HS-5 (cell line): ENCODE measurements at regions not wholly inside any gene's neighbourhood (a gene's known extent, or its start where the extent isn't known, plus 50 kb on each side); places are given as distances from the start of the nearest gene placed in this dataset.

ENCODE experiments used
- DNase-seq: peaks from one replicate; pipeline ENCODE4 v3.0.0-alpha.2; 2012; ENCODE audit warnings: low read depth

DNA sequence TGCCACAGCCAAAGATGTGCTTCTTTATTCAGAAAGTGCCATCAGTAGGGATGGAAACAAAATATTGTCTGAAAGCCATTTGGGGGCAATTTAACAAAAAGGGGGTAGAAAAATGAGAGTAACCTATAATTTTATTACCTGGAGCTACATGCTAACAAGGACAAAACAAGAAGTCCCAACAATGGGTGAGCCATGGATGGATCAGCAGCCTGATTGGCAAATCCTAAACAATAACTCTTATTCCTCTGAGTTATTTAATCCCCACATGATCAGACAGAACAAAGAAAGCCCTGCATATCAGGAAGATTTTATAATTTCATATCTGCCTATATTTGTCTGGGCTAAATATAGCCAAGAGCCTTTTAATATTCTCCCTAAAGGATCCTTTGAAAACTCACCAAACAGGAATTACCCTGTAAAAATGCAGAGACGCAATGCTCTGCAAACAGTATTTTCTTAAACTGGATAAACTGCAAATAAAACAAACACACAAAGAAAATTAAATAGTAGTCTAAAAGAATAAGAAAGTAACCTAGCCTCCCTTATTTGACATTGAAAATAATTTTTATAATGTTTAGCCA lies 483.4 kb downstream of the ZNF608 start:
- no peak for DNase-seq

DNA sequence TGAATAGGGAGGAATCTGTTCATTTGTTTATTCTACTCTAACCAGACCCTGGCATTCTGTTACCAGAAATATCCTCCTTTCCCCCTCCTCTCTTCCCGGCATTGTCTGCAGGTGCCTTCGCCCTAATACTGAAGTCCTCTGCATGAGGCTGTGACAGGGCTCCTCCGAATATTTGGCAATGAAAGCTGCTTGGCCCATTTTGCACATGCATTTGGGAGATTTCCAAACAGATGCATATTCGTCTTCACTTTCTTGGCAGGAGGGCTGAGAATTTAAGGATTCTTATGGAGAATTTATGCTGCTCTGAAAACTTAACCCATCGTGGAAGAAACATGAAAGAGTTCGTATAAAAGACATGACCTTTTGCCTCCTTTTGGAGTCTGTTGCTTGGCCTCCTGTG lies 484.0 kb downstream of the ZNF608 start:
- no peak for DNase-seq

DNA sequence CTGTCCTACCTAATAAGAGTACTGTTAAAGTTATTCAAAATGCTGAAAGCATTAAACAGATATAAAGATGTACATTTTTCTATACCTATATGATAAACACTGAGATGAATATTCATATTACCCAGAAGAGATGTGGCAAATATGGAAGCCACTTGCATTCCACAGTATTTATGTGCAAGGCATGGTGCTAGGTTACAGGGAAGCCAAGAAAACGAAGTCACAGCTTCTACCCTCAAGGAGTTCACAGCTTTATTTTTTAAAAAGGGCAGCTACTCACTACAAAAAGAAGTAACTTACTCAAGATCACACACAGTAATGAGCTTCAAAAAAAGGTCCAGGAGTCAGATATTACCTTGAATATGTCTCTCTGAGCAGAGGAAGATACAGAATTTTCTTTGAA lies 484.6 kb downstream of the ZNF608 start:
- no peak for DNase-seq

DNA sequence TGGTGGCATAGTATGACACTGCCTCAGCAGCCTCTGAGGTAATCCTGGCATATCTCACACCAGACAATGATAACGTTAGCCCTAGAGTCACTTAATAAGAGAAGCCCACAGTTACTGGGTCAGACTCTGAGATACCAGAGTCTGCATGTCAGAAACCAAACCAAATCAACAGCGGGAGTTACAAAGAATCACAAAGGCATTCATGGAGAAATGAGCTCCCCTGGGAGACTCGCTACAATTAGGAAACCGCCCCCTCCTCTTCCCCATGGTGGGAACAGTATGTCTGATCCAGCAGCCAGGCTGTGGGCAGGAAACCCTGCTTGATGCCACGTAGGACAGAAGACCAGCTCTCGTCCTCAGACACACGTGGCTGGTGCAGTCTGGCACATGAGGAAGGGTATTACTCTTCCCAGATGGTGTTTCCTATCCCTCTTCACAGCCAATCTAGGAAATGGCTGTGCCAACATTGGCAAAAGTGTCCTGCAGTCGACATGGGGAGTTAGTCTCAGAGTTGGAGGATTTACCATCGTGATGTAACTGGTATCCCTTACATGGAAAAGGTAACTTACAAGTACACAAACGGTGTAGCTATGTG lies 485.4 kb downstream of the ZNF608 start:
- no peak for DNase-seq

DNA sequence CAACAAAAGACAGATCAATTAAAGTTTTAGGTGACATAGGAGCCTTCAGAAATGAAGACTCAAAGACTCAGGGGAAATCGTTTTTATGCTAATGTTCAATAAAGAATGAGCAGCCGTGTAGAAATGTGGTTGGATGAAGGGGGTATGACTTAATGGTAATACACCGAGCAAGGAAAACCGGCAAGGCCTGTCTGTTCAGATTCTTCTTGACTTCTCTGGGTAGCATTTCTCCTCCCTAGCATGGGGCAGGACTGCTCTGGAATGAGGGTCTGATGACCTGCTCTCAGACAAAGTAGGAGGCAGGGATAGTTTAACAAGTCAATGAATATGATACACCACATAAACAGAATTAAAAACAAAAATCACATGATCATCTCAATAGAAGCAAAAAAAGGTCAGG lies 487.4 kb downstream of the ZNF608 start:
- DNase-seq = no peak

DNA sequence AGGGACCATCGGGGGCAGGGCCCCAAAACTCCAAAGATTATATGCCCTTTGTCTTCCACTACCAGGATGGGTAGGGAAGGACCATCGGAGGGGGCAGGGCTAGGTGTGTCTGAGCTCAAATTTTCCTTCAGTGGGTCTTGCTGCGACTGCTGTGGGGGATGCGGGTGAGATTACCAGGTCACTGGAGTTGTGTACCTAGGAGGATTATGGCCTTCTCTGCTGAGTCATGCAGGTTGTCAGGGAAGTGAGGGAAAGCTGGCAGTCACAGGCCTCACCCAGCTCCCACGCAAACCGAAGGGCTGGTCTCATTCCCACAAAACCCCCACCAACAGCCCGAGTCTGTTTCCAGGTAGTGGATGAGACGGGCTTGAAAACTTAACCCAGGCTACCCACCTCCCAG lies 489.4 kb downstream of the ZNF608 start:
- DNase-seq = no peak

DNA sequence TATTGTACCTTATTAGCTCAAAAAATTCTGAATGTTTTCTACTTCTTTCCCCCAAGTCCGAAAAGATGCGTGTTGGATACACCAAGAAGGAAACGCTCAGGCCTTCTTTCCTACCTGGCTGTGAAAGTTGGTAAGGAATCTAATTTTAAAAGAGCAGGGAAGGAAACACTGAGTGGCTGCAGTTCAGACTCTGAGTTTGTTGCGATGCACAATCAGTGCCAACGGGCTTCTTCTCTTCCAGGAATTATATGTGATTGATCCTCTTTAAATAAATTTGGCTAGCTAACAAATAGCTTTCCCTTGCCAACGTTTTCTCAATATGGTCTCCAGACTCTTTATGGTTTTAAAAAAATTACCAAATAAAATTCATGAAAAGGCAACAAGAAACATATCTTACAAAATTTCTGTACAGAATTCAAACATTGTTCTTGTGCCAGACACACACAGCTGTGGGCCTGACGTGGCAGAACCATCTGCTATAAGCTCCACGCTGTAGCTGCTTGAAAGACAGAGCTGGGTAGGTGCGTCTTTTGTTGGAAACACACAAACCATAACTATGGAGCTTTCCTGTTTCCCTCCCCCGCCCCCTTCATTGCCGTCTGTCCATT lies 493.1 kb downstream of the ZNF608 start:
- DNase-seq = no peak

DNA sequence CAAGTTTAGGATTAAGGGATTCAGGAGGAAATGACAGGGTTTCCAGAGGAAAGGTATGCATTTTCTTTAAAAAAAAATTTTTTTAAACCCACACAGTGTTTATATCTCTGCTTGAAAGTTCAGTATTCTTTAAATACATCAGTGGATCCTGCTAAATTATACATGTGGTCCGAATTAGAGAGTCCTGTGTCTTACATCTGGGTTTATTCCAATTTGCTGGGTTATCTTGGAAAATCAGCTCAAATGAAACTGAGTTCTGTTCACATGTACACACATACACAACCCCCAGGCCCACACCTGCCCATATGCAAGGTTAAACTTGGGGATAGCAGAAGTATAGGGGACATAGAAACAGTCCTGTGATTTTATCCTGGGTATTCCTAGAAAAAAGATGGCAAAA lies 493.7 kb downstream of the ZNF608 start:
- no peak for DNase-seq

DNA sequence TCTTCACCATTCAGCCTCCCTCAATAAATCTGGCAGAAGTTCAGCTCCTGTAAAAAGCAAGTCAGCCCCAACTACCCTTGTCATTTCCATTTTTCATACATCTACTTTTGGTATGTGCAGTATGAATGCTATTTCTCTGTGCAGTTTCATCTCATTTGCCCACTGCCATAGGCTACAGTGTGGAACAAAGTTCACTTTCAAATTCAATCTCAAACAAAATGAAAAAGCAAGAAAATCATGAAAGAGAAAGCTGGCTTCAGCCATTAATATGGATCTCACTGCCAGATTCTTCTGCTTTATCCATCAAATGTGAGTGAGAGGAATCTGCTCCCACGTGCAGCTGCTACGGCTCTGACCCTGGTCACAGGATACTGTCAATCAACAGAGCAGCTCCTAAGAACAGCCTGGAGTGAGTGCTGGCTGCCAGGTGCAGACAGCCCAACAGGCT lies 494.2 kb downstream of the ZNF608 start:
- DNase-seq = no peak

DNA sequence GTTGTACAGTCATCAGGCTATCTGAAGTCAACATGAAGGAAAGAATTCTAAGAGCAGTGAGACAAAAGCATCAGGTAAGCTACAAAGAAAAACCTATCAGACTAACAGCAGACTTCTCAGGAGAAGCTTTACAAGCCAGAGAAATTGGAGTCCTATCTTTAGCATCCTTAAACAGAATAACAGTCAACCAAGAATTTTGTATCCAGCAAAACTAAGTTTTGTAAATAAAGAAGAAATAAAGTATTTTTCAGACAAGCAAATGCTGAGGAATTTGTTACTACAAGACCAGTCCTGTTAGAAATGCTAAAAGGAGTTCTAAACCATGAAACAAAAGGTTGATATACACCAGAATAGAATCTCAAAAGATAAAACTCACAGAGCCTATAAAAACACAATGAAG lies 501.2 kb downstream of the ZNF608 start:
- no peak for DNase-seq

DNA sequence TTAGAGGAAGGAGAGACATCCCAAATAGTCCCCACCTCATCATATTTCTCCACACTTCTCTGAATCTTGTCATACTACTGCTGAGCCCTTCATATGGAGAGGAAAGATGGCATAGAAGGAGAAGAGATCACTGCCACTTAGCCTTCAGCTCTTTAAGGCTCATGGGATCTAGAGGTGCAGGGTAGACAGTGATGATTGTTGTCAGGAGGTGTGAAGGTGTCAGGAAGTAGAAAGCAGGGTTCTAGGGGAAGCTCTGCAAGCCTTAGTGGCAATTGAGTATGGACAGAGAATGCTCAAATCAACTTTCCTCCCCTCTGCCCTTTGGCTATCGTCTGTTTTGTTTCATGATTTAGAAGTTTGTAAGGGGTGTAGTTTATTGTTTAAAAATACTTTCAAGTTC lies 505.7 kb downstream of the ZNF608 start:
- DNase-seq = no peak

DNA sequence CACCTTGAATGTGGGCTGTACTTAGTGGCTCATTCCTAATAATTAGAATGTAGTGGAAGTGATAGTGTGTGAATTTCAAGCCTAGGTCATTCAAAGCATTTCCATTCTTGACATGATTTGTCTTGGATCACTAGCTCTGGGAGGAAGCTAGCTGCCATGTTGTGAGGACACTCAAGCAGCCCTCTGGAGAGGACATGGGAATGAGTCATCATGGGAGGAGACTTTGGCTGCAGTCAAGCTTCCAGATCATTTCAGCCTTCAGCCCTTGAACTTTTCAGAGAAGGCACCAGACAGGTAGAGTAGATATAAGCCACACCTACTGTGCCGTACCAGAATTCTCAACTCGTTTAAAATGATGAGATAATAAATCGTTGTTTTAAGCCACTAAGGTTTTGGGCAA lies 506.9 kb downstream of the ZNF608 start:
- no peak for DNase-seq

DNA sequence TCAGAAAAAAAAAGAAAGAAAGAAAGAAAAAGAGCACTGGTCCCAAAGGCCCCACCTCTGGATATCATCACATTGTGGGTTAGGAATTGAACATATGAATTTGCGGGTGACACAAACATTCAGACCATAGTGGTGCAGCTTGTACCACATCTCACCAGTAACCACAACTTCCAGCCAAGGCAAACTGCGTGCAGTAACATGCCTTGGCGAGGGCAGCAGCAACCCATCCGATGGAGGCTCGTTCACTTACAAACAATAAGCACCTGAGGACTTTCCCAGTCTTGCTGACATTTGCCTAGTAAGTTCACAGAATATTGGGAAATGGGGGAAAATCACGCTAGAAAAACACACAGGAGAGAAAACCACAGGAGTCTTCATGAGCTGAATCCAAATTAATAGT lies 508.1 kb downstream of the ZNF608 start:
- no peak for DNase-seq

DNA sequence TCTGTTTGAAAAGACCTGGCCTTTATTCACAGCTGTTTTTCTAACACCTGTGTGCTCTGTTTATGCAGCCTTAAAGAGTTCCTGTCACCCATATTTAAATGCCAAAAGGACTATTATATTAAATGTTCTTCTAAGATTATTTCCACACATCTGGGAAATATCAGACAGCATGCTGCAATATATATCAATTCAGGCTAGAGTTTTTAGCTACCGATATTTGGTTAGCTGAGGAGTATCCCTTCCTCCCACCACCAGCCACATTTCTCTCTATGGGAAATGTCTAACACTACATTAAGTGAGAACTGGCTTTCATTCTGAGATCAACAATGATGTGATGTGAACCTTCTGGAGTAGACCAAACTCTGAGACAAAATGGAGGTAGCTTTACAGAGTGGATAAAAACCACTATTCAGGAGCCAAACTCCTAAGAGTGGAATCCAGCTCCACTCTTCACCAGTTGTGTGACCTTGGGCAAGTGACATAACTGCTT lies 509.2 kb downstream of the ZNF608 start:
- DNase-seq = no peak

DNA sequence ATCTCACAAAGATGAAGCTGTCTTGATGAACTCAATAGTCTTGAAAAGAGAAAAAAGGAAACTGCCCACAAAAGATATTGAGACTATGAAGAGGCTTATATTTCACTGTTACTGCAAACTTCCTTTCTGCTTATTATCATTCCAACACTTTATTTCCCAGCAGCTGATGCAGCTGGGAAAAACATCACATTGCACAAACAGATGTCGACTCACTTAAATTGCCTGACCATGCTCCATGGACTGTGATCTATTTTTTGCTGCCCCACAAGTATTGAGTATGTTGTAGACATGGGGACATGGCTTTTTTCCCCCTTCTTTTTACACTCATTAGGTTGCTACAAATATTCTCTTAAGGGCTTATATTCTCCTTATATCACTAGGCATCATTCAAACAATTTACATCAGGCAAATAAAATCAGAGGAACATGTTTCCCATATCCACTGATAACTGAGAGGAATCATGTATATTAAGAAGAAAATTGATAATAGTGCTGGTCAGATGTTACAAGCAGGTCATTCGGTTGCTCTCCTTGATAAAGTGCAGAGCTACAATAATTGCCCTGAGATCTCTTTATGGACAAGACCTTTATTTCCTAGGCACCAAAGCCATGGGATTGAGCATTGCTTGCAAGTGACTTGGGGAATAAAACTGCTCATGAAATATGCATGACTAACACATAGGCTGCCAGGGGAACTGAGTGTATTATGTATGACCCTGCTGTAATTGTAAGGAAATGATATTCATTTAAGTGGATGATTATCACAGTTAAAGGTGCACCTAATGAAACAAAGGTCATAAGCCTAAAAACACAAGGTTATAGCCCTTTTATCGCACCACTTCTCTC lies 509.9 kb downstream of the ZNF608 start:
- DNase-seq = no peak

DNA sequence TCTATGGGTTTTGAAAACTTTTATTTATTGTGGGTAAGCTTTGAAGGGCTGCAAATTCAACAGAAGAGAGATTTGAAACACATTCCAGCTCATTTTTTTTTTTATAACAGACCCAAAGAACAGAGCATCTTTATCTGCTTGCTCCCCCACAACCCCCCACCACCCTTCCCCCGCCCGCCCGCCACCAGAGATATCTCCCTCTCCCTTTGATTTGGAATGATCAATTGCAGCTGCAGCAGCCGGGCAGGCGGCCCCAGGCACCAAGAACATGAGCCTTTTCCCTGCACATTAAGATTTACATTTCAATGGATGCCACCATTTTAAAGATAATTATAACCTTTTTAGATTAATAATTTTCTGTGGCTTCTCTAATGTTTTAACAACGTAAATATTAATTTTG lies 510.9 kb downstream of the ZNF608 start:
- DNase-seq = no peak

DNA sequence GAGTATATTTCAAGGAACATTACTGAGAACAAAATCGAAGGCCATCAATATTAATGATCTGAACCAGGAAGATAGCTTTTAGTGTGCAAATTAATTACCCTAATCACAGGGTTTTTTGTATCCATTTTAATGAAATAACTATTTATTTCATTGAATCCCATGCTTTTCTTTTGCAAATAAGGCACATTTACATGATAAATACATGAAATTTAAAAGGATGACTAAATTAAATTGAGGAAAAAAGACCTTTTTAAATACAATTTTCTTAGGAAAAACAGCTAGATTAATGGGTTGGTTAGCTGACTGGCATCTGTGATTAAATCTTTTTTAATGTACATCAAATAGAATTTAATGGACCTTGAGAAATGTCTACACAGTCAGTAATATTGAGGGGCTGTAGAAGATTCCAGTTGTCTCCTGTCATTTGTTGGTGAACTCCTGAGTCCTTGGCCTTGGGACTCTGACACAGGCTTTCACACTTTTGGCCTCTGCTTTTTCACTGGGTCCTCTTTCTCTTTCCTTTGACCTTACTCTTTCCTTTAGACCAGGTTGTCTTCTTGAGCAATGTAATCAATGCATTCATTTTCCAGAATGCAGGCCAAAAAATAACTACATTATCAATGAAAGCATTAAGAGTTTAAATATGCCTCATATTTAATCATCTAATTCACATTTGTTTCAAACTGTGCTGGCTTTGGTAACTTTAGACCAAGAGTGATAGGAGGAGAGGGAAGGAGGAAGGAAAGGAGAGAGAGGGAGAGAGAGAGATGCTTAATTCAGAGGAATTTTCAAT lies 511.5 kb downstream of the ZNF608 start:
- DNase-seq = no peak

DNA sequence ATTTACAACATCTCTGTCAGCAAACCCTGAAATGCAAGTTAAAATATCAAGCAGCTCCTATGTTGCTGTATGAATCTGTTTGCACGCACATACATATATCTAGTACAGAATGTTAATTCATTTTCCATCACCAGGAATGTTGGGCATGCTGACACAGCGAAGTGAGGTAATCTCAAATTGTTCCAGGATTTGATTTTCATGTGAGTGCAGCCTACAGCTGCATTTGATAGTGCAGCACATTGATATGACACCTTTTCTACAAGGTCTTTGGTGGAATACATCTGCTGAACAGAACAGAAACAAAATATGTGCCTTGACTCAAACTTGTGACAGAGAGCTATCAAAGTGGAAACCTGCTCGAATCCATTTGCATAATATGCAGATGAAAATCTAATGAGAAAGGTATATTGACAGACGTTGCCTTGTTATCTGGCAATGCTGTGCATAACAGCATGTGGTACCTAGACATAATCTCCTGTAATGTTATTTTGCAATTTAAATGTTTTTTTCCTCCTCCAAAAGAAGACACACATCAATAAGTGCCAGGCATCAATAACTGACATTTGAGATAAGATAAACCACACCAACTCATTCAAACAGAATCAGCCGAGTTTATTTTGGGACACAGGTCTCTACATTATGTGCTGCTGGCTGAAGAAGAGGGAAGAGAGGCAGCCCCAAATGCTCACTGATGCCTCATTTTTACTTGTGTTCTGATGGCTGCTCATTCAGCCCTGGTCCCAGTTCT lies 512.2 kb downstream of the ZNF608 start:
- no peak for DNase-seq

DNA sequence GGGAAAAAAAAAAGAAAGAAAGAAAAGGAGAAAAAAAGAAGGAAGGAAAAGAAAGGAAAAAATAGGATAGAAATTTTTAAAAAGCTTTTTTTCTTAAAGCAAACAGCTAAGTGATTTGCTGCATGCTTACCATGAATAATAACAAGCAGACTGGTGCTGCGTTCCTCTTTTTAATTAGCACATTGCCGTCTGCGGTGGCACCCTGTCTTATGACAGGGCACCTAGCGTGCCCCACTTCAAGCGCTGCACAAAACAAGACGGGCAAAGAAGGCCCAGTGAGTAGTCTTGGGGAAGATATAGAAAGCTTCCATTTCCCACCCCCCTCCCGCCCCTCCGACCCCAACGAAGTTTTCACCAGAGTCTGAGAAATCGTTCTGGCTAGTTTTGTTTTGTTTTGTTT lies 513.9 kb downstream of the ZNF608 start:
- no peak for DNase-seq

DNA sequence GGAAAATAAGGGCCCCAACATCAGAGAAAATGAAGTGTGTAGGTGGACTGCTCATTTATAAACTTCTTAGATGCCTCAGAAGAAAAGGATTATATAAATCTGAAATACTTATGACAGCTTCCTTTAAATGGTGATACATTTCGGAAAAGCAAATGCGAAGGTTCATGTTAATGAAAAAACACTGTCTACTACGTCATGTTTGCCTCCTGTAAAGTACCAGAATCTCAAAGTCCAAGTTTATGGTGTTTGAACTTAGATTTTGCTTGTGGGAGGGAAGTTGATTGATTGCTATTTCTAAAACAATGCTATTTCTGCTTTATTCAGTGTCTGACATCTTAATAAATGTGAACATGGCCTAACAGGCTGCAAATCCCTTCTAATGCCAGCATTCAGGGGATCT lies 514.6 kb downstream of the ZNF608 start:
- DNase-seq = no peak

DNA sequence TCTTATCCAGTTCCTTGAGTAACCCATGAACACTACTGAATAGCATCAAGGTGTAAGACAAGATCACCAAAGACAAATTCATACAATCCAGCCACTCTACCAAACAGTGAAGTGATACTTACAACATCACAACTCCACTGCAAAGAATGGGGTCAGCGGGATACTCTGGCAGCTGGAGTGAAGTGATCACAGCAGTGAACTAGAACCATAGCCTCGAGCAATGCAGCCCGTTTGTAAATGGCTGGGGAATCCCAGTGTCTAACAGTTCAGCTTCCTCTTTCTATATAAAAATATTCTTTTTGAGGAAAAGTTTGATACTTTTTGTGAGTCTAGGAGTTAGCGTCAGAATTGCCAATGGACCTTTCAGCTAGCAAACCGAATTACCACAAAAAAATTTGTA lies 515.2 kb downstream of the ZNF608 start:
- no peak for DNase-seq
